Activated T-helper 17 cell treated with anti-CD3 and anti-CD28 coated beads, Interleukin-2, amount 50 U/mL, for 72 hours (primary cell): ENCODE measurements at regions not wholly inside any gene's neighbourhood (a gene's known extent, or its start where the extent isn't known, plus 50 kb on each side); places are given as distances from the start of the nearest gene placed in this dataset.

ENCODE experiments used
- ATAC-seq: fragments of 150-1000 bp; cut with Tn5 transposase; replicated peaks from 2 replicates; pipeline ENCODE4 v1.10.0; 2021; ENCODE audit warnings: mild to moderate bottlenecking, moderate library complexity
- H3K27ac Mint-ChIP-seq: one replicate; pipeline ENCODE4 v1.8.0; 2022; ENCODE audit warnings: mixed read lengths
- H3K27me3 Mint-ChIP-seq: one replicate; pipeline ENCODE4 v1.8.0; 2022; ENCODE audit warnings: mixed read lengths
- H3K36me3 Mint-ChIP-seq: one replicate; pipeline ENCODE4 v1.8.0; 2022; ENCODE audit warnings: low read depth, mild to moderate bottlenecking, mixed read lengths
- H3K4me1 Mint-ChIP-seq: one replicate; pipeline ENCODE4 v1.8.0; 2022; ENCODE audit warnings: mixed read lengths
- H3K4me3 Mint-ChIP-seq: one replicate; pipeline ENCODE4 v1.8.0; 2022; ENCODE audit warnings: mild to moderate bottlenecking, mixed read lengths
- H3K9me3 Mint-ChIP-seq: one replicate; pipeline ENCODE4 v1.8.0; 2022; ENCODE audit warnings: mixed read lengths

DNA sequence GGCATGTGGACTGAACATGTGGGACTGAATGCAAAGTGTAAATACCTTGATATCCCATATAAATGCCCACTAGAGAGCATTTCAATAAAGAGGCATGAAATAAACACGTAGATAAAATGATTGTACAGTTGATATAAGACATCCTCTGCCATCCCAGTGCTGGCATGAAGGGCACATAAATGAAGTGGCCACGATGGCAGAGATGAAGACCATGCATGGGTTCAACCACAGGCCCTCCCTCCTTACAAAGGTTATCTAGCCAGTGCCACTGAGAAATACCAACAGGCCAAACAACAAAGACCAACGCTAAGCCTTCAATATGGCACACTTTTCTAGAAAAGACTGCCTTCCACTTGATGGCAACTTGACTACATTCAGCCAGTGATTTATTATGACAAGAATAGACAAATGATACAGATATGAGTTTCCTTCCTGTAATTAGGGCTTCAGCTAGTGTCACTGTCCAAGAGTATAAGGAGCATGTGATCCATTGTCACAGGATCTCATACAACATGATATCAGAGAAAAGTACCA is 493.9 kb upstream of the MAP2 start:
- no peak for ATAC-seq
- no peak overlapping the region for H3K4me3 Mint-ChIP-seq
- no peak overlapping the region for H3K27ac Mint-ChIP-seq
- H3K36me3 Mint-ChIP-seq, result no peaks in the 10 kb centered on the region
- no peaks in the 10 kb centered on the region for H3K27me3 Mint-ChIP-seq
- H3K4me1 Mint-ChIP-seq, result no peaks in the 10 kb centered on the region
- peaks cover 3% of the 10 kb centered on the region for H3K9me3 Mint-ChIP-seq

- ATAC-seq, result no peak
- H3K36me3 Mint-ChIP-seq, result no peaks in the 10 kb centered on the region
- H3K27me3 Mint-ChIP-seq, result no peaks in the 10 kb centered on the region
- no peak overlapping the region for H3K27ac Mint-ChIP-seq
- no peaks in the 10 kb centered on the region for H3K9me3 Mint-ChIP-seq
- H3K4me1 Mint-ChIP-seq, result no peaks in the 10 kb centered on the region
- no peak overlapping the region for H3K4me3 Mint-ChIP-seq
Measured at GRCh38 chr2:208935531-208935930, 488.3 kb upstream of the MAP2 start.

DNA sequence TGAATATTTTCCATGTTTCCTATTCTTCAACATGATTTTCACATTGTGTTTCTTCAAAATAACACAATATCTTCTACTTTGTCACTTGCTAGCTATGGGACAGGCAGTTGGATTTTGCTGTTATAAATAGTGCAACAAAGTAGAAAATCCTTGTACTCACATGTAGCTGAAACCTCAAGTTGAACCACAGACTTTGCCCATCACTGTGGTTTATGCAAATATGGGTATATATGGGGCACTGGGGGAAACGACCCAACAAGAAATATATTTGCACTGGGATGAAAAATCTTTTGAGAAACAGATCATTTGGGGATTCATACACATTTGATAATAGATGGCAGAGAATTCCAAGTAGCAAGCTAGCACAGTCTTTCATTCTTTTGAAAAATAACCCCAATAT is 486.3 kb upstream of the MAP2 start:
- H3K27me3 Mint-ChIP-seq, result no peaks in the 10 kb centered on the region
- H3K27ac Mint-ChIP-seq, result no peak overlapping the region
- no peaks in the 10 kb centered on the region for H3K4me1 Mint-ChIP-seq
- H3K9me3 Mint-ChIP-seq, result no peaks in the 10 kb centered on the region
- H3K36me3 Mint-ChIP-seq, result no peaks in the 10 kb centered on the region
- no peak overlapping the region for H3K4me3 Mint-ChIP-seq
- ATAC-seq, result no peak

GRCh38 chr2:208939852-208940251 is 484.0 kb upstream of the MAP2 start:
- H3K27ac Mint-ChIP-seq, result no peak overlapping the region
- no peak overlapping the region for H3K4me3 Mint-ChIP-seq
- H3K27me3 Mint-ChIP-seq, result no peaks in the 10 kb centered on the region
- H3K9me3 Mint-ChIP-seq, result peaks cover 4% of the 10 kb centered on the region
- H3K36me3 Mint-ChIP-seq, result no peaks in the 10 kb centered on the region
- H3K4me1 Mint-ChIP-seq, result no peaks in the 10 kb centered on the region
- ATAC-seq, result no peak

DNA sequence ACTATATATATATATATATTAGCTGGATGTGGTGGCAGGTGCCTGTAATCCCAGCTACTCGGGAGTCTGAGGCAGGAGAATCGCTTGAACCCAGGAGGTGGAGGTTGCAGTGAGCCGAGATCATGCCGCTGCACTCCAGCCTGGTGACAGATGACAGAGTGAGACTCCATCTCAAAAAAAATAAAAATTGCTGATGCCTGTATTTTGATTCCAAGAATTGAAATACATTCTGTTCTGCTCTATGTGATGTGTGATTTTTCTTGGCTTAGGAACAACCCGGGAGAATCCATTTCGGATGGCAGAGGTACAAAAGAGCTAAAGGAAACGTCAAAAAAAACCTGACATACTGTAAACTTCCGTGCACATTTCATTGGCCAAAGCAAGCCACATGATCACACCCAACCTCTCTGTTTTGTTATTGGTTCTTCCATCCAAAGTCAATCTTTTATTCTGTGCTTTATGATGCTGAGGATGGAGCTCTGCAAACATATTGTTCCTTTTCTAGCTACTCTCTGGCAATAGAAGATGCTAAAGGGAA is 478.1 kb upstream of the MAP2 start:
- Mint-ChIP-seq H3K36me3 (no peaks in the 10 kb centered on the region), H3K27me3 (no peaks in the 10 kb centered on the region), H3K4me3 (no peak overlapping the region), H3K4me1 (no peaks in the 10 kb centered on the region), H3K27ac (no peak overlapping the region), H3K9me3 (peaks cover 12% of the 10 kb centered on the region)
- no peak for ATAC-seq

- Mint-ChIP-seq H3K36me3 (no peaks in the 10 kb centered on the region), H3K4me3 (no peak overlapping the region)
- no peak for ATAC-seq
Measured at GRCh38 chr2:208948073-208948472, 475.8 kb upstream of the MAP2 start.

GRCh38 chr2:208970070-208970469 is 453.8 kb upstream of the MAP2 start:
- Mint-ChIP-seq H3K27me3 (no peaks in the 10 kb centered on the region), H3K4me1 (no peaks in the 10 kb centered on the region)

More at GRCh38 chr2:208948073-208948472, 475.8 kb upstream of the MAP2 start:
- peaks cover 11% of the 10 kb centered on the region for H3K9me3 Mint-ChIP-seq
- no peaks in the 10 kb centered on the region for H3K4me1 Mint-ChIP-seq
- H3K27ac Mint-ChIP-seq, result no peak overlapping the region
- H3K27me3 Mint-ChIP-seq, result no peaks in the 10 kb centered on the region

GRCh38 chr2:208977582-208977981 is 446.3 kb upstream of the MAP2 start:
- Mint-ChIP-seq H3K27me3 (no peaks in the 10 kb centered on the region), H3K36me3 (no peaks in the 10 kb centered on the region), H3K9me3 (peaks cover 7% of the 10 kb centered on the region), H3K27ac (no peak overlapping the region), H3K4me3 (no peak overlapping the region), H3K4me1 (no peaks in the 10 kb centered on the region)
- ATAC-seq, result no peak

More at GRCh38 chr2:208970070-208970469, 453.8 kb upstream of the MAP2 start:
- Mint-ChIP-seq H3K9me3 (peaks cover 9% of the 10 kb centered on the region), H3K4me3 (no peak overlapping the region), H3K27ac (no peak overlapping the region), H3K36me3 (no peaks in the 10 kb centered on the region)
- ATAC-seq, result no peak

DNA sequence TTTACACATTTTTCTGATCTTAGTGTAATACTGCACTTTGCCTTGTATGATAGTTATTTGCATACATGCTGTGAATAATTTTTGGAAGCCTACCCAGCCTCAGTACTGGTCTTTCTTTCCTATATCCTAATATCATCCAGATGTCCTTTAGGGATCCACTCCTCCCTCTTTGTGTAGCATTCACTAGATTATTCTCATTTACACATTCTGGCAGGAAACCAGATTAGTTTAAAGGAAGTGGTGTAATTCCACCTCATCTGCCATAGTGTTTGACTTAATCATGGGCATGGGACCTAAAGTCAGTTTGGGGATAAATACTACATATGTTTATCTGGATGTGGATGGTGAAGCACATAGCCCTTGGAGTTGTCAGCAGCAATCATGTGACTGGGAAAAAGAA is 444.9 kb upstream of the MAP2 start:
- ATAC-seq, result no peak
- Mint-ChIP-seq H3K4me1 (no peaks in the 10 kb centered on the region), H3K27ac (no peak overlapping the region), H3K4me3 (no peak overlapping the region), H3K9me3 (peaks cover 7% of the 10 kb centered on the region), H3K36me3 (no peaks in the 10 kb centered on the region), H3K27me3 (no peaks in the 10 kb centered on the region)

DNA sequence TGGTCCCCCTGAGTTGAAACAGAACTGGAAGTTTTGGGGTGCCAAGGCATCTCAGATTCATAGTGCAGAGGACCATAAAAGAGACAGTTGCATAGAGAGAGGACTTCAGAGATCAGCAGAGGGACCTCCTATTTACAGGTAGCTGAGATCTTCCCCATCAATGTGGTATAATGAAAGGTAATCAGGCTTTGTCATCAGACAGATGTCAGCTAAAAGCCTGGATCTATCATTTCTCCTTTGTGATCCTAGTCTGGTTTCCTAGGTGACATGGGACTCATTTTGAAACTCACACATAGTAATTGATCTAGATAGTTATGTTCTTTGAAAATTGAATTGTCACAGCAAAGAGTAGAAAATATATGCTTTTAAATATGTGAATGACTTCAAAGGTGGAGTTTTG is 443.5 kb upstream of the MAP2 start:
- no peaks in the 10 kb centered on the region for H3K27me3 Mint-ChIP-seq
- no peak overlapping the region for H3K27ac Mint-ChIP-seq
- peaks cover 10% of the 10 kb centered on the region for H3K9me3 Mint-ChIP-seq
- no peaks in the 10 kb centered on the region for H3K36me3 Mint-ChIP-seq
- no peaks in the 10 kb centered on the region for H3K4me1 Mint-ChIP-seq
- H3K4me3 Mint-ChIP-seq, result no peak overlapping the region
- ATAC-seq, result no peak

- no peak overlapping the region for H3K27ac Mint-ChIP-seq
- no peaks in the 10 kb centered on the region for H3K4me1 Mint-ChIP-seq
- H3K36me3 Mint-ChIP-seq, result no peaks in the 10 kb centered on the region
Measured at GRCh38 chr2:208982831-208983230, 441.0 kb upstream of the MAP2 start.

GRCh38 chr2:208983486-208983885 is 440.4 kb upstream of the MAP2 start:
- H3K9me3 Mint-ChIP-seq, result peaks cover 13% of the 10 kb centered on the region
- H3K27ac Mint-ChIP-seq, result no peak overlapping the region
- no peaks in the 10 kb centered on the region for H3K36me3 Mint-ChIP-seq
- no peaks in the 10 kb centered on the region for H3K27me3 Mint-ChIP-seq
- H3K4me3 Mint-ChIP-seq, result no peak overlapping the region
- H3K4me1 Mint-ChIP-seq, result no peaks in the 10 kb centered on the region
- ATAC-seq, result no peak

More at GRCh38 chr2:208982831-208983230, 441.0 kb upstream of the MAP2 start:
- Mint-ChIP-seq H3K9me3 (peaks cover 10% of the 10 kb centered on the region), H3K4me3 (no peak overlapping the region), H3K27me3 (no peaks in the 10 kb centered on the region)
- ATAC-seq, result no peak

GRCh38 chr2:208984376-208985090 is 439.3 kb upstream of the MAP2 start:
- no peaks in the 10 kb centered on the region for H3K36me3 Mint-ChIP-seq
- no peaks in the 10 kb centered on the region for H3K27me3 Mint-ChIP-seq
- ATAC-seq, result no peak
- no peaks in the 10 kb centered on the region for H3K4me1 Mint-ChIP-seq
- H3K4me3 Mint-ChIP-seq, result no peak overlapping the region
- H3K9me3 Mint-ChIP-seq, result peaks cover 12% of the 10 kb centered on the region
- no peak overlapping the region for H3K27ac Mint-ChIP-seq

DNA sequence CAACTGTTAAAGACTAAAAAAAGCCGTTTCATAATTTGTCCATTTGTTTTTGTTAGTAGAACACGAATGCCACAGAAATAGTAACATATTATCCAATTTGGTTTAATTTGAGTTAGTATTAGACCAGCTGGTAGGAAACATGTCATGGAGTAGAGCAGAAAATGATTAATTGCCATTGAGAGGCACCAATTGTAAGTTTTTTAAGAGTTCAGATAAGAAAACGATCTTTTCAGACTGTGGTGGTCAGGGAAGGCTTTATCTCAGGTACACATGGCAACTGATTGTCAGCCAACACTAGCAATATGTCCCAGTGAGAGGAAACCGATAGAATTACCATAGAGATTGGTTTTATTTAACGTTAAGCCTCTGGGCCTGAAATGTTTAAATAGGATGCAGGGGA is 438.2 kb upstream of the MAP2 start:
- no peak overlapping the region for H3K4me3 Mint-ChIP-seq
- H3K27me3 Mint-ChIP-seq, result no peaks in the 10 kb centered on the region
- H3K36me3 Mint-ChIP-seq, result no peaks in the 10 kb centered on the region
- H3K9me3 Mint-ChIP-seq, result peaks cover 8% of the 10 kb centered on the region
- no peak for ATAC-seq
- H3K4me1 Mint-ChIP-seq, result no peaks in the 10 kb centered on the region
- H3K27ac Mint-ChIP-seq, result no peak overlapping the region

GRCh38 chr2:208990716-208991115 is 433.1 kb upstream of the MAP2 start:
- no peaks in the 10 kb centered on the region for H3K27me3 Mint-ChIP-seq
- no peak overlapping the region for H3K27ac Mint-ChIP-seq

More at GRCh38 chr2:208990716-208991115, 433.1 kb upstream of the MAP2 start:
- Mint-ChIP-seq H3K9me3 (peaks cover 5% of the 10 kb centered on the region), H3K36me3 (no peaks in the 10 kb centered on the region), H3K4me1 (no peaks in the 10 kb centered on the region), H3K4me3 (no peak overlapping the region)
- ATAC-seq, result no peak
